Keratinocyte (primary cell): ENCODE measurements at regions not wholly inside any gene's neighbourhood (a gene's known extent, or its start where the extent isn't known, plus 50 kb on each side); places are given as distances from the start of the nearest gene placed in this dataset.

ENCODE experiments used
- DNase-seq: peaks from one replicate; pipeline ENCODE4 v3.0.0-alpha.2; 2011; ENCODE audit warnings: low read depth, missing footprints, low spot score
- FAIRE-seq: peaks from 2 replicates; lab custom pipeline; 2011; peaks lifted over from hg19 to GRCh38; lab: Jason Lieb, UNC
- H2AFZ ChIP-seq: 2 replicates; pipeline ENCODE4 v1.6.0; 2012; ENCODE audit warnings: low read length, control low read depth, inconsistent platforms; ENCODE audit not compliant: control insufficient read depth
- H3K27ac ChIP-seq: 2 replicates; pipeline ENCODE4 v1.5.1; 2011; ENCODE audit warnings: low read length; ENCODE audit not compliant: control insufficient read depth, insufficient read depth
- H3K27me3 ChIP-seq: 3 replicates; pipeline ENCODE4 v1.6.0; 2011; ENCODE audit warnings: low read length; ENCODE audit not compliant: control insufficient read depth, insufficient read depth; ENCODE audit errors: extremely low read depth
- H3K36me3 ChIP-seq, 2 experiments: 2 replicates in 1 of 2; 3 replicates in 1 of 2; pipeline ENCODE4 v1.5.1; 2011; ENCODE audit warnings: low read length in 2 of 2, mild to moderate bottlenecking in 1 of 2; ENCODE audit not compliant: control insufficient read depth in 2 of 2, insufficient read depth in 2 of 2; ENCODE audit errors: extremely low read depth in 1 of 2
- H3K4me1 ChIP-seq: 3 replicates; pipeline ENCODE4 v1.5.1; 2011; ENCODE audit warnings: low read length; ENCODE audit not compliant: control insufficient read depth, insufficient read depth; ENCODE audit errors: extremely low read depth
- H3K4me2 ChIP-seq: 3 replicates; pipeline ENCODE4 v1.6.0; 2011; ENCODE audit warnings: low read depth, low read length; ENCODE audit not compliant: control insufficient read depth, insufficient read depth; ENCODE audit errors: extremely low read depth
- H3K4me3 ChIP-seq, 3 experiments: fragments of 200-600 bp in 1 of 3; sonication (generic) in 1 of 3; 2 replicates in 2 of 3; 3 replicates in 1 of 3; pipeline ENCODE4 v1.5.1; 2011 to 2016; ENCODE audit warnings: low read length in 3 of 3, mild to moderate bottlenecking in 3 of 3, control low read depth in 2 of 3, inconsistent platforms in 1 of 3, low read depth in 1 of 3, mixed read lengths in 1 of 3, mixed run types in 1 of 3, moderate library complexity in 1 of 3; ENCODE audit not compliant: control insufficient read depth in 2 of 3, insufficient read depth in 2 of 3; ENCODE audit errors: extremely low read depth in 1 of 3
- H3K79me2 ChIP-seq: 2 replicates; pipeline ENCODE4 v1.6.0; 2012; ENCODE audit warnings: low read length; ENCODE audit not compliant: control insufficient read depth, insufficient read depth
- H3K9ac ChIP-seq: 3 replicates; pipeline ENCODE4 v1.6.0; 2011; ENCODE audit warnings: low read length; ENCODE audit not compliant: control insufficient read depth, insufficient read depth; ENCODE audit errors: extremely low read depth
- H3K9me1 ChIP-seq: 3 replicates; pipeline ENCODE4 v1.6.0; 2011; ENCODE audit warnings: low read length; ENCODE audit not compliant: control insufficient read depth, insufficient read depth; ENCODE audit errors: extremely low read depth
- H3K9me3 ChIP-seq: 2 replicates; pipeline ENCODE4 v1.5.1; 2012; ENCODE audit warnings: low read depth, low read length; ENCODE audit not compliant: control insufficient read depth
- H4K20me1 ChIP-seq: 3 replicates; pipeline ENCODE4 v1.6.0; 2011; ENCODE audit warnings: low read length; ENCODE audit not compliant: control insufficient read depth, insufficient read depth; ENCODE audit errors: extremely low read depth
- EZH2 ChIP-seq: IDR thresholded peaks from one replicate; pipeline ENCODE4 v1.6.1; 2012; ENCODE audit warnings: inconsistent platforms, mild to moderate bottlenecking, low read length, moderate library complexity
- dilution Hi-C: fragments of 300-500 bp; cut with MboI; formaldehyde crosslinking; loops from one replicate; pipeline ENCODE4 v1.7.0; 2020; ENCODE audit warnings: low sequenced_read_pairs; ENCODE audit not compliant: extremely low pct_ligation_motif_present
- TF ChIP-seq, protein P1 (sequence below), 3 experiments: IDR thresholded peaks in 1 of 3; conservative IDR thresholded peaks in 1 of 3; optimal IDR thresholded peaks in 1 of 3; 2 replicates in 2 of 3; 3 replicates in 1 of 3; pipeline versions ENCODE3 to v1.5.1; 2011; ENCODE audit warnings: low read length in 3 of 3, mild to moderate bottlenecking in 3 of 3, moderate library complexity in 2 of 3, control low read depth in 1 of 3, inconsistent platforms in 1 of 3; ENCODE audit not compliant: insufficient read depth in 2 of 3; ENCODE audit errors: extremely low read depth in 1 of 3

GRCh38 chr3:154584974-154585373 lies 155.0 kb upstream of the GPR149 start:
- no peak for TF ChIP-seq EZH2
- TF ChIP-seq, protein P1, sequence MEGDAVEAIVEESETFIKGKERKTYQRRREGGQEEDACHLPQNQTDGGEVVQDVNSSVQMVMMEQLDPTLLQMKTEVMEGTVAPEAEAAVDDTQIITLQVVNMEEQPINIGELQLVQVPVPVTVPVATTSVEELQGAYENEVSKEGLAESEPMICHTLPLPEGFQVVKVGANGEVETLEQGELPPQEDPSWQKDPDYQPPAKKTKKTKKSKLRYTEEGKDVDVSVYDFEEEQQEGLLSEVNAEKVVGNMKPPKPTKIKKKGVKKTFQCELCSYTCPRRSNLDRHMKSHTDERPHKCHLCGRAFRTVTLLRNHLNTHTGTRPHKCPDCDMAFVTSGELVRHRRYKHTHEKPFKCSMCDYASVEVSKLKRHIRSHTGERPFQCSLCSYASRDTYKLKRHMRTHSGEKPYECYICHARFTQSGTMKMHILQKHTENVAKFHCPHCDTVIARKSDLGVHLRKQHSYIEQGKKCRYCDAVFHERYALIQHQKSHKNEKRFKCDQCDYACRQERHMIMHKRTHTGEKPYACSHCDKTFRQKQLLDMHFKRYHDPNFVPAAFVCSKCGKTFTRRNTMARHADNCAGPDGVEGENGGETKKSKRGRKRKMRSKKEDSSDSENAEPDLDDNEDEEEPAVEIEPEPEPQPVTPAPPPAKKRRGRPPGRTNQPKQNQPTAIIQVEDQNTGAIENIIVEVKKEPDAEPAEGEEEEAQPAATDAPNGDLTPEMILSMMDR (optimal IDR thresholded peaks at IDR 0.05 in 1 of 3, IDR thresholded peaks at IDR 0.05 in 1 of 3, conservative IDR thresholded peaks at IDR 0.05 in 1 of 3; ENCODE audit: extremely low read depth in 1 of 3, insufficient read depth in 2 of 3, low read length in 3 of 3), result no peak
- H3K27me3 ChIP-seq, result no peaks in the 10 kb centered on the region
- FAIRE-seq (no peak), DNase-seq (no peak)
- dilution Hi-C loops, result no loop called here
- no peaks in the 10 kb centered on the region for H3K79me2 ChIP-seq
- H4K20me1 ChIP-seq, result no peaks in the 10 kb centered on the region
- no peaks in the 10 kb centered on the region for H3K9me1 ChIP-seq
- H3K4me1 ChIP-seq, result no peaks in the 10 kb centered on the region
- no peaks in the 10 kb centered on the region for H3K36me3 ChIP-seq
- H2AFZ ChIP-seq, result no peak overlapping the region
- no peak overlapping the region for H3K4me2 ChIP-seq
- no peak overlapping the region for H3K27ac ChIP-seq
- H3K9me3 ChIP-seq, result no peaks in the 10 kb centered on the region
- no peak overlapping the region for H3K4me3 ChIP-seq
- no peak overlapping the region for H3K9ac ChIP-seq

GRCh38 chr3:154584041-154584440 lies 154.1 kb upstream of the GPR149 start:
- FAIRE-seq (no peak), DNase-seq (no peak)
- Histone ChIP-seq H3K27me3 (no peaks in the 10 kb centered on the region), H3K4me3 (no peak overlapping the region), H3K9me3 (no peaks in the 10 kb centered on the region), H3K4me1 (no peaks in the 10 kb centered on the region), H3K4me2 (no peak overlapping the region), H3K36me3 (no peaks in the 10 kb centered on the region), H3K79me2 (no peaks in the 10 kb centered on the region), H3K9ac (no peak overlapping the region), H4K20me1 (no peaks in the 10 kb centered on the region), H2AFZ (no peak overlapping the region), H3K27ac (no peak overlapping the region), H3K9me1 (no peaks in the 10 kb centered on the region)
- TF ChIP-seq EZH2, result no peak
- TF ChIP-seq, protein P1 (optimal IDR thresholded peaks at IDR 0.05 in 1 of 3, IDR thresholded peaks at IDR 0.05 in 1 of 3, conservative IDR thresholded peaks at IDR 0.05 in 1 of 3; ENCODE audit: extremely low read depth in 1 of 3, insufficient read depth in 2 of 3, low read length in 3 of 3), result no peak
- dilution Hi-C loops, result no loop called here
